ENCODE measurements at regions not wholly inside any gene's neighbourhood (a gene's known extent, or its start where the extent isn't known, plus 50 kb on each side); places are given as distances from the start of the nearest gene placed in this dataset.

DNA sequence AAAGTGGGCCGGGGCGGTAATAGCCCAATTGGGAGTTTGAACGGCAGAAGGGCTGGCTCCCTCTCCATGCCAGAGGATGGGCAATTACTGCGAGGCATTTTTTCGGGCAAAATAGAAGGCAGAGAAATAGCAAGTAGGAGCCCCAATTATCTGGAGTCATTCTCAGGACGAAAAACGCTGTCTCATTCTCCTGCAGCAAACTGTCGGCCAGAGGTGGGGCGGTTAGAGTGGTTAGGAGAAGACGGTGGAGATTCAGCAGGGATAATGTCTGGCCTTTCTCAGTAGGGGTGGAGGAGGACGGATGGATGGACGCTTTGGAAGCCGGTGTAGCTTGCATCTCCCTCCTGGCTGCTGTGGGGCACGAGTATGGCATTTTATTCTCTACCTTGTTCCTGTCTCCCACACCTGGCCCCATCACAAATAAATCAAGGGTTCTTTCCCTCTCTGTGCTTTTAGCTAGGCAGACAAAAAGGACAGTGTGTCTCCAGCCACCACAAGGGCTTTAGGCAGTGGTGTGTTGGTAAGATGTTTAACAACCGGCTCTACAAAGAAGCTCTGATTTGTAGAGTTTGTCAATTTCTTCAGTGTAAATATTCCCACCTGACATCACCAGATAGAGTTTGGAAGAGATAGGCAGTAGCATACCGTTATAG lies 140.5 kb upstream of the LHX5 start:
- Histone ChIP-seq H3K4me3 (ENCODE audit: low read depth, low read length, poor library complexity, severe bottlenecking) (no peak overlapping the region), H4K20me1 (ENCODE audit: insufficient read depth, low read length) (no peaks in the 10 kb centered on the region), H3K9ac (ENCODE audit: low read length) (no peak overlapping the region), H3K4me2 (ENCODE audit: low read length) (no peak overlapping the region), H2AFZ (ENCODE audit: low read length) (no peak overlapping the region), H3K27ac (ENCODE audit: low read depth, low read length, poor library complexity, severe bottlenecking) (no peak overlapping the region), H3K9me3 (ENCODE audit: low read length) (no peaks in the 10 kb centered on the region), H3K79me2 (ENCODE audit: insufficient read depth, low read length) (no peaks in the 10 kb centered on the region), H3K36me3 (ENCODE audit: insufficient read depth, low read length) (no peaks in the 10 kb centered on the region), H3K9me2 (ENCODE audit: low read depth, low read length) (no peaks in the 10 kb centered on the region), H3K27me3 (ENCODE audit: insufficient read depth, low read length) (no peaks in the 10 kb centered on the region), H3F3A (ENCODE audit: insufficient read depth, low read length) (no peaks in the 10 kb centered on the region), H3K4me1 (ENCODE audit: insufficient read depth, low read length, severe bottlenecking) (no peaks in the 10 kb centered on the region)
- TF ChIP-seq, protein P1, sequence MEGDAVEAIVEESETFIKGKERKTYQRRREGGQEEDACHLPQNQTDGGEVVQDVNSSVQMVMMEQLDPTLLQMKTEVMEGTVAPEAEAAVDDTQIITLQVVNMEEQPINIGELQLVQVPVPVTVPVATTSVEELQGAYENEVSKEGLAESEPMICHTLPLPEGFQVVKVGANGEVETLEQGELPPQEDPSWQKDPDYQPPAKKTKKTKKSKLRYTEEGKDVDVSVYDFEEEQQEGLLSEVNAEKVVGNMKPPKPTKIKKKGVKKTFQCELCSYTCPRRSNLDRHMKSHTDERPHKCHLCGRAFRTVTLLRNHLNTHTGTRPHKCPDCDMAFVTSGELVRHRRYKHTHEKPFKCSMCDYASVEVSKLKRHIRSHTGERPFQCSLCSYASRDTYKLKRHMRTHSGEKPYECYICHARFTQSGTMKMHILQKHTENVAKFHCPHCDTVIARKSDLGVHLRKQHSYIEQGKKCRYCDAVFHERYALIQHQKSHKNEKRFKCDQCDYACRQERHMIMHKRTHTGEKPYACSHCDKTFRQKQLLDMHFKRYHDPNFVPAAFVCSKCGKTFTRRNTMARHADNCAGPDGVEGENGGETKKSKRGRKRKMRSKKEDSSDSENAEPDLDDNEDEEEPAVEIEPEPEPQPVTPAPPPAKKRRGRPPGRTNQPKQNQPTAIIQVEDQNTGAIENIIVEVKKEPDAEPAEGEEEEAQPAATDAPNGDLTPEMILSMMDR (IDR thresholded peaks at IDR 0.05; ENCODE audit: low read length), result no peak

DNA sequence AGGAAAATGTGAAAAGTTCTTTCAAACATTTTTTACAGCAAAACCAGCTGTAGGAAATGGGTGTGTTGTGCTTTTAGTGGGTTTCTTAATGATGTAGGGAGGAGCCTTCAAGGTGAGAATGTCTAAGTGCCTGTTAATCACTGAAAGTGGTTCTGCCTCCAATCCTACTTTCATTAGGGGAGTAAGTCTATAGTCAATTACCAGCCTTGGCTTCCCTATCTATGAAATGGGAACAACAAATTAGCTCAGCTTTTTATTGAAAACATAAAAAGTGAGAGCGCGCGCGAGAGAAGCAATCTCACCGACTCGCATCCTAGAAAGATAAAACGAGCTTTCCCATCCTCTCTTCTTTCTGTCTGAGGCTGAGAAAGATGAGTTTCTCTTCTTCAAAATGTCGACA lies 140.0 kb upstream of the LHX5 start:
- H3K79me2 ChIP-seq (ENCODE audit: insufficient read depth, low read length), result no peaks in the 10 kb centered on the region
- TF ChIP-seq, protein P1 (IDR thresholded peaks at IDR 0.05; ENCODE audit: low read length), result no peak
- no peak overlapping the region for H3K9ac ChIP-seq (ENCODE audit: low read length)
- H3K27me3 ChIP-seq (ENCODE audit: insufficient read depth, low read length), result no peaks in the 10 kb centered on the region
- H4K20me1 ChIP-seq (ENCODE audit: insufficient read depth, low read length), result no peaks in the 10 kb centered on the region
- no peaks in the 10 kb centered on the region for H3F3A ChIP-seq (ENCODE audit: insufficient read depth, low read length)
- H3K4me3 ChIP-seq (ENCODE audit: low read depth, low read length, poor library complexity, severe bottlenecking), result no peak overlapping the region
- H3K4me2 ChIP-seq (ENCODE audit: low read length), result no peak overlapping the region
- H2AFZ ChIP-seq (ENCODE audit: low read length), result no peak overlapping the region
- no peaks in the 10 kb centered on the region for H3K9me3 ChIP-seq (ENCODE audit: low read length)
- no peaks in the 10 kb centered on the region for H3K4me1 ChIP-seq (ENCODE audit: insufficient read depth, low read length, severe bottlenecking)
- H3K9me2 ChIP-seq (ENCODE audit: low read depth, low read length), result no peaks in the 10 kb centered on the region
- H3K27ac ChIP-seq (ENCODE audit: low read depth, low read length, poor library complexity, severe bottlenecking), result no peak overlapping the region
- H3K36me3 ChIP-seq (ENCODE audit: insufficient read depth, low read length), result no peaks in the 10 kb centered on the region

DNA sequence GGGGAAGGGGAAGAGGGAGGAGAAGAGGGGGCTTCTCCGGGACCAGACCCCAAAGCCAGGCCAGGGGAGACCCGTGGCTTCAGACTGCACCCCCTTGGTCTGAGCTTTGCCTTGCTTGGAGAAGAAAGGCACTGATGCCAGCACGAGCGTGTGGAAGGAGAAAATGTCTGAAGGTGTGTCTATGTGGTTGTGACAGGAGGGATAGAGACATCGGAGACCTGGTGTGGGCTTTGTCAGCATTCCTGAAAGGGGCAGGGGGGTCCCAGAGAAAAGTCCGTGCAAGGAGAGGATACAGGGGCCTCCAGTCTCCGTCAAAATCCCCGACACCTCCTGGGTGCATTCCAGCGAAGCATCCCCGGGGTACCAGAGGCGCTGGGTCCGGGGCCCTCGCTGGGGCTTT lies 139.0 kb upstream of the LHX5 start:
- no peak overlapping the region for H2AFZ ChIP-seq (ENCODE audit: low read length)
- no peaks in the 10 kb centered on the region for H3F3A ChIP-seq (ENCODE audit: insufficient read depth, low read length)
- no peak overlapping the region for H3K27ac ChIP-seq (ENCODE audit: low read depth, low read length, poor library complexity, severe bottlenecking)
- H3K9me3 ChIP-seq (ENCODE audit: low read length), result no peaks in the 10 kb centered on the region
- H3K9ac ChIP-seq (ENCODE audit: low read length), result no peak overlapping the region
- no peaks in the 10 kb centered on the region for H3K9me2 ChIP-seq (ENCODE audit: low read depth, low read length)
- H3K79me2 ChIP-seq (ENCODE audit: insufficient read depth, low read length), result no peaks in the 10 kb centered on the region
- no peaks in the 10 kb centered on the region for H3K36me3 ChIP-seq (ENCODE audit: insufficient read depth, low read length)
- H3K4me1 ChIP-seq (ENCODE audit: insufficient read depth, low read length, severe bottlenecking), result no peaks in the 10 kb centered on the region
- H3K27me3 ChIP-seq (ENCODE audit: insufficient read depth, low read length), result no peaks in the 10 kb centered on the region
- H3K4me3 ChIP-seq (ENCODE audit: low read depth, low read length, poor library complexity, severe bottlenecking), result no peak overlapping the region
- TF ChIP-seq EZH2 (IDR thresholded peaks at IDR 0.05; ENCODE audit: borderline replicate concordance, low read length), result no peak
- TF ChIP-seq, protein P1 (IDR thresholded peaks at IDR 0.05; ENCODE audit: low read length), result no peak
- H3K4me2 ChIP-seq (ENCODE audit: low read length), result no peak overlapping the region
- H4K20me1 ChIP-seq (ENCODE audit: insufficient read depth, low read length), result no peaks in the 10 kb centered on the region
